GM21526 (cell line): ENCODE measurements at regions not wholly inside any gene's neighbourhood (a gene's known extent, or its start where the extent isn't known, plus 50 kb on each side); places are given as distances from the start of the nearest gene placed in this dataset.
"Not testable (repeated sequence)": the region's sequence is repeated elsewhere in the genome, so short reads cannot be mapped to it uniquely, and the experiment has no call there.

Experiments used
- ATAC-seq: cut with Tn5 transposase; IDR thresholded peaks from one replicate; pipeline ENCODE4 v1.9.1; 2021; ENCODE audit warnings: moderate library complexity; ENCODE audit not compliant: unreplicated experiment, low FRiP score

DNA sequence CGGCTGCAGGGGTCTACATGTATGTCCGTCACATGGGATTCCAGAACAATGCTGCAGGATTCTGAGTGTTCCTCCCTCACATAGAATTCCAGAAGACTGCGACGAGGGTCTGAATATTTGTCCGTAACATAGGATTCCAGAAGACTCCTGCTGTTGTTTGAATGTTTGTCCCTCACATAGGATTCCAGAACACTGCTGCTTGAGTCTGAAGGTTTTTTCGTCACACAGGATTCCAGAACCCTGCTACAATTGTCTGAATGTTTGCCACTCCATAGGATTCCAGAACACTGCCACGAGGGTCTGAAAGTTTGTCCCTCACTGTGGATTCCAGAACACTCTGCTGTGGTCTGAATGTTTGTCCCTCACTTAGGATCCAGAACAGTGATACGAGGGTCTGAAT lies 217.5 kb downstream of the FOXD4L6 start:
- ATAC-seq = not testable (repeated sequence)

DNA sequence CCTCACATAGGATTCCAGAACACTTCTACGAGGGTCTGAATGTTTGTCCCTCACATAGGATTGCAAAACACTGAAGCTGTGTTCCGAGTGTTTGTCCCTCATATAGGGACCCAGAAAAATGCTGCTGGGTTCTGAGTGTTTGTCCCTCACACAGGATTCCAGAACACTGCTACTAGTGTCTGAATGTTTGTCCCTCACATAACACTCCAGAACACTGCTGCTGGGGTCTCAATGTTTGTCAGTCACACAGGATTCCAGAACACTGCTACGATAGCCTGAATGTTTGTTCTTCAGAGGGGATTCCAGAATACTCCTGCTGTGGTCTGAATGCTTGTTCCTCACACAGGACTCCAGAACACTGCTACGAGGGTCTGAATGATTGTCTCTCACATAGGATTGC lies 218.7 kb downstream of the FOXD4L6 start:
- ATAC-seq = no peak

- ATAC-seq = not testable (repeated sequence)
Measured at GRCh38 chr9:40909111-40909510, 219.4 kb downstream of the FOXD4L6 start.

- no peak for ATAC-seq
Measured at GRCh38 chr9:40907657-40908624, 220.5 kb downstream of the FOXD4L6 start.

- ATAC-seq = not testable (repeated sequence)
Measured at GRCh38 chr9:40906879-40907278, 221.6 kb downstream of the FOXD4L6 start.

DNA sequence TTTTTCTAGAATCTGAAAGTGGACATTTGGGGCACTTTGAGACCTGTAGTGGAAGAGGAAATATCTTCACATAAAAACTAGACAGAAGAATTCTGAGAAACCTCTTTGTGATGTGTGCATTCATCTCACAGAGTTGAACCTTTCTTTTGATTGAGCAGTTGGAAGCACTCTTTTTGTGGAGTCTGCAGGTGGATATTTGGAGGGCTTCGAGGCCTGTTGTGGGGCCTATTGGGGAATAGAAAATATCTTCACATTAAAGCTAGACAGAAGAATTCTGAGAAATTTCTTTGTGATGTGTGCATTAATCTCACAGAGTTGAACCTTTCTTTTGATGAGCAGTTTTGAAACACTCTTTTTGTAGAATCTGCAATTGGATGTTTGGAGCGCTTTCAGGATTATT lies 236.2 kb downstream of the FOXD4L6 start:
- ATAC-seq = not testable (repeated sequence)

- not testable (repeated sequence) for ATAC-seq
Measured at GRCh38 chr9:40885858-40886257, 242.6 kb downstream of the FOXD4L6 start.

- not testable (repeated sequence) for ATAC-seq
Measured at GRCh38 chr9:40884902-40885490, 243.5 kb downstream of the FOXD4L6 start.

- no peak for ATAC-seq
Measured at GRCh38 chr9:40884072-40884901, 244.2 kb downstream of the FOXD4L6 start.

GRCh38 chr9:40883423-40884071 lies 244.9 kb downstream of the FOXD4L6 start:
- not testable (repeated sequence) for ATAC-seq

GRCh38 chr9:40873753-40874295 lies 254.7 kb downstream of the FOXD4L6 start:
- ATAC-seq = not testable (repeated sequence)

- ATAC-seq = not testable (repeated sequence)
Measured at GRCh38 chr9:40868437-40868836, 260.0 kb downstream of the FOXD4L6 start.
